ENCODE measurements at regions not wholly inside any gene's neighbourhood (a gene's known extent, or its start where the extent isn't known, plus 50 kb on each side); places are given as distances from the start of the nearest gene placed in this dataset.

GRCh38 chrX:45264865-45265264 is 64.2 kb upstream of the DIPK2B start:
- Histone ChIP-seq H3K36me3 (ENCODE audit: control insufficient read depth, insufficient read depth, low read length) (no peaks in the 10 kb centered on the region), H3K4me1 (replicated peaks in 1 of 2; ENCODE audit: control insufficient read depth in 2 of 2, insufficient read depth in 2 of 2, low read length in 2 of 2) (no peaks in the 10 kb centered on the region), H3K27me3 (ENCODE audit: control insufficient read depth in 2 of 2, insufficient read depth in 2 of 2, low read length in 2 of 2) (no peaks in the 10 kb centered on the region), H3K4me3 (no peak overlapping the region), H2AFZ (ENCODE audit: low read depth, low read length) (no peak overlapping the region), H3K9ac (ENCODE audit: insufficient read depth in 1 of 2, low read depth in 2 of 2, low read length in 2 of 2) (no peak overlapping the region), H3K79me2 (ENCODE audit: control insufficient read depth, insufficient read depth, low read length) (no peaks in the 10 kb centered on the region), H3K9me1 (ENCODE audit: control insufficient read depth, insufficient read depth, low read length) (no peaks in the 10 kb centered on the region), H3K9me3 (replicated peaks; ENCODE audit: control insufficient read depth, insufficient read depth, low read depth, low read length) (no peaks in the 10 kb centered on the region), H3K4me2 (ENCODE audit: insufficient read depth, low read length) (no peak overlapping the region), H4K20me1 (replicated peaks; ENCODE audit: control insufficient read depth, insufficient read depth, low read length) (no peaks in the 10 kb centered on the region), H3K27ac (ENCODE audit: extremely low read depth, low read depth, low read length) (no peak overlapping the region)
- TF ChIP-seq ATF1 (CRISPR knock-in tag; IDR thresholded peaks at IDR 0.05) (no peak), ATF1 (tag; IDR thresholded peaks at IDR 0.05) (no peak), E2F3 (CRISPR knock-in tag; IDR thresholded peaks at IDR 0.05) (no peak), NFYB (IDR thresholded peaks at IDR 0.05; ENCODE audit: extremely low read depth, insufficient read length) (no peak), KLF1 (tag; IDR thresholded peaks at IDR 0.05) (no peak), MITF (IDR thresholded peaks at IDR 0.05) (no peak), NEUROD1 (IDR thresholded peaks at IDR 0.05; ENCODE audit: borderline replicate concordance, low read depth, low read length, partially characterized antibody) (no peak), ARID1B (IDR thresholded peaks at IDR 0.05) (no peak), GABPB1 (CRISPR knock-in tag; IDR thresholded peaks at IDR 0.05) (no peak), HBP1 (CRISPR knock-in tag; IDR thresholded peaks at IDR 0.05) (no peak), CGGBP1 (CRISPR knock-in tag; IDR thresholded peaks at IDR 0.05) (no peak), HMBOX1 (IDR thresholded peaks at IDR 0.05) (no peak), TBL1XR1 (IDR thresholded peaks at IDR 0.05; ENCODE audit: low read length in 2 of 2) (no peak)
- in situ Hi-C loops (cut with MboI) (no loop called here), intact Hi-C loops (cut with micrococcal nuclease) (no loop called here)
- BruUV-seq (replicated peaks), result no TSS peak
- no peak for DNase-seq (ENCODE audit: extremely low read depth in 1 of 4, low spot score in 3 of 4)
- ChIA-PET POLR2A (no interaction called here), CTCF (ENCODE audit: low intra/inter-chr PET ratio) (no interaction called here)
- 5% methylated on average over 7 of the region's 7 CpGs for WGBS (ENCODE audit: insufficient coverage, low coverage, missing lambda C conversion rate)
- no peak for FAIRE-seq
- no peak for ATAC-seq
